ENCODE measurements at regions not wholly inside any gene's neighbourhood (a gene's known extent, or its start where the extent isn't known, plus 50 kb on each side); places are given as distances from the start of the nearest gene placed in this dataset.
A peak's percentile ranks its signal among the peaks of the same experiment; 100 is the strongest.

DNA sequence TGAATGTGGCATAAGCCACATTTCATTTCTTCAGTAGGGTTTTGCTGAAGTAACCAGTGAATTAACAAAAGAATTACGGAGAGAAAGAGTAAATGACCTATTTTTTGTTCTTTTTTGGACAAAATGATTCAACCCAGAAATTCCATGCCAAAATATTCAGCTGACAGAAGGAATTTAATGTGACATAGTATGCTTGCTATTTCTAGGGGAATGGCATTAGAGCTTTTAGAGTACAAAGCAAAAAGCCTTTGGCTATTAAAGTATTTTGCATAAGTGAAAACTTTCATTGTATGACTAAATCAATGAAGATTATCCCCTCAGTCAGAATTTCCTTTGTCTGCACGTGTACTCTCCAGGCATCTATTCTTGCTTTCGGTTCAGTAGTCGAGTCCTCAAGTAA is 465.3 kb downstream of the COG6 start:
- DNase-seq: peak; percentile 64

DNA sequence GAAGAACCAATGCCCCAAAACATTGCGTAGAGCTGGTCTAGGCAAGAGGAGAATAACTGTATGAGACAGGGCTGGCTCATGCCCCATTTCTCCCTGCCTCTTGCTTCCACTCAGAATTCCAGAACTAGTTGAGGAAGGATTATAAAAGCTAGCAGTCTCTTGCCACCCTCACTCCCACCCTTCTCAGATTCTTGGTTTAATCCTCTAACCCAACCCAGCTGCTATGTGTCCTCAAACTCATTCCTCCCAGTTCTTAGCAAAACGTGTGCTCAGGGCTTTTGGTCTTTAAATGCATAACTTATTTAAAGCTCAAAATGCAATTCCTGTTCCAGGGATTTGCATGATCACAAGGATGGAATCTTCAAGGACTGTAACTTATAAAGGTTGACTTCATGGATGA is 466.3 kb downstream of the COG6 start:
- no peak for DNase-seq

DNA sequence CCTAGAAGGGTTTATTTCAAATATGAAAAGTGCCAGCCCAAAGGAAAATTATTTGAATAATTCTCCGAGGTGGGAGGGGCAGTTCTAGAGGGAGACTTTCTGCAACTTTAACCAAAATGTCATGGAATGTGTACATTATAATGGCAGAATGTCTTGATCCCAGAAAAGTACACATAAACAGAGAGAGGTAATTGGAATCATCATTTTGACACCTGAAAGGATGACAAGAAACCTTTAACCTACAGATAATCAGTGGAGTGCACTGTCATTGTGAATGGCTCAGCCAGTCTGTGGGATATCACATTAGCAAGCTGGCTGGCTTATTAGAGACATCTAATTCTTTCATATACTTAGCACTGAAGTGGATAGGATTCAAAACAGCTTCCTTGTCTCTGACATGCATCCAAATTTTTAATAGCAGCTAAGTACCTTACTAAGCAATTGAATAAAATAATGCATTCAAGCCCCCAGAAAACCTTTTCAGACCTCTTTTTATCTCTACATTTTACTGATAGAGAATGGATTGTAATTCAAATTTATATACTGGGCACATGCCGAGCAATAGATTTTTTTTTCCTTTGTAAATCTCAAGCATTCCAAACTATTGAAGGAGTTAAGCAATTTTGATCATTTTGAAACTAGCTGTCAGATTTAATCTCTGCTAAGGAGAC is 468.6 kb downstream of the COG6 start:
- no peak for DNase-seq

DNA sequence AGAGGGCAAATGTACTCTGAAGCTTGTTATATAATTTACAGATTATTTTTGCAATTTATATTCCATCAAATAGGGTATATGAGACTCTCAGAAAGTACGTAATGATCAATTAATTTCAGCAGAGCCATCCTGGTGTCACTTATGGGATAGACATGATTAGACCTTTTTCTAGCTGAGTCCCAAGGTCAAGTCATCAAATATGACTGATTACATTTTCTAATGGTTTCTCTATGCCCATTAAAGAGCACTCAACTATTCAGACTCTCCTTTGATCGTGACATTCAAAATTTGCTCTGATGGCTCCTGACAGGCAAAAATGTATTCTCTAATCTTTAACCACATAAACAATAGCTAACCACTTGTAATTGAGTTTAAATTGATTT is 469.2 kb downstream of the COG6 start:
- no peak for DNase-seq

DNA sequence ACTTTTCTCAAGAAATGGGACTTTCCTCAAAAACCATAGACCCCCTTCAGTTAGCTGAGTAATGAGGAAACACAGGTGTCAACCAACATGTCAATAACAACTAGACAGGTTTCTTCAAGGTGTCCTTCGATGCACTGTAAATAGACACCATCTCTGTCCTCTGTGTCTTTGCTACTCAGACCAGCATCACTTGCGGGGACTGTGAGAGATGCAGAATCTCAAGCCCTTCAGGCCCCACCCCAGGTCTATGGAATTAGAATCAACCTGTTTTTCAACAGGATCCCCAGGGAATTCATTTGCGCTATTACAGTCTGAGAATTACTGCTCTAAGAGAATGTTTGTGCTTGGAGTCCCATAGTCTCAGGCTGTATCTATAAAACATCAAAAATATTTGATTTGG is 469.9 kb downstream of the COG6 start:
- no peak for DNase-seq

DNA sequence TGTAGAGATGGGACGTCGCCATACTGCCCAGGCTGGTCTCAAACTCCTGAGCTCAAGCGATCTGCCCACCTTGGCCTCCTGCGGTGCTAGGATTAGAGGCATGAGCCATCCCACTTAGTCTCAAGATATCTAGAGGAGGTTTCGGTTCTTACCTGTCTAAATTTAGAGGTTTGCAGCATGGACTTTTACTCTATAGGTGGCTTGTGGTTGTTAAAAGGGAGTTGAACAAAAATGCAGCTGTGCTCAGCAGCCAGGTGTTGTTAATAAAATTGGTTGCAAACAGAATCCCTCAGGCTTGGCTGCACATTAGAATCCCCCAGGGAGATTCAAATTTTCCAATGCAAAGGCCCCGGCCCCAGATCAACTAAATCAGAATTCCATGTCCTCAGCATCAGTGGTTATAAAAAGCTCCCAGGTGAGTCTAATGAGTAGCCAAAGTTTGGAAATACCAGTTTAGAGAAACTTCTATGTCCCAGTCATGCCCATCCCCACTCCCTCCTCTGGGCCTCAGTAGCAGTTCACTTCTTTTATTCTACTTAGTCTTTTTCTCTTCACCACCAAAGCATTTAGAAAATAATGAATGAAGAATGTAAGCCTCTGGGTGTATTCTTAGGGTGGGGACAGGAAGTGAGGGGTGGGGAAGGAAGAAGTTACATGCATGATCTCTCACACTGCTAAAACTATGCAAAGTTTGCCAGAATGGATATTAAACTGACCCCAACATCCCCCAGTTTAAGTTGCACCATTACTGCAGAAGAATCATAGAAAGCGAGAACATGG is 471.0 kb downstream of the COG6 start:
- no peak for DNase-seq

DNA sequence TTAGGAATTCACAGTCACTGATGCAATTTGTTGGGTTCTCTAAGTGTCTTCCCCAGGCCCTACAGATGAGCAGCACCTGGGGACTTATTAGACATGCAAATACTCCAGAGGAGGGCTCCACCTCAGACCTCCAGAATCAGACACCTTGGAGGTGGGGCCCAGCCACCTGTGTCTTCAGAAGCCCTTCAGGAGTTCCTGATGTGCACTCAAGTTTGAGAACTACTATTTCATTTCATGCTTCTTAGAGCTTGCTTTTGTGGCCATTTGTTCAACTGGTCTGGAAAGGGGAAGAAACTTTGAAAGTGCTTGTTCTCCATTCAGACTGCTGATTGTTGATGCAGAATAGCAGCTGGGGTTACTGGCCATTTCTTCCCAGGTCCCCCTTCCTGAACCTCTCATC is 472.0 kb downstream of the COG6 start:
- DNase-seq: no peak

DNA sequence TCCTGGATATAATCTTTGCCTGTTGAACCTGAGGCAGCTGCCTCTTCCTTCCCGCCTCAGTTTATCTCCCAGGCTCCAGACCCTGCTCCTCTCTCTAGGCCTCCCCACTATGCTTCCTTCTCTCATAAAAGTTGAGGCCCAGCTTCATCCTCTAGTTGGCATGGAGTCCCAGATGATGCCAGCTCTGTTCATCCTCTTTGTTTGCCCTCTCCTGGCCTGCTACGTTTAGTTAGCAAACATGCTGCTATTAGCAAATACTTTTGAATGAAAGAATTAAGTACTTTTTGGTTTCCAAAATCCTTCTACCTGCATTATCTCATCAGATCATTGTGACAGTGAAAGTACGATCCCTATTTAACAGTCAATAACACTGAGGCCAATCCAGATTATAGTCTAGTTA is 472.5 kb downstream of the COG6 start:
- DNase-seq: no peak

DNA sequence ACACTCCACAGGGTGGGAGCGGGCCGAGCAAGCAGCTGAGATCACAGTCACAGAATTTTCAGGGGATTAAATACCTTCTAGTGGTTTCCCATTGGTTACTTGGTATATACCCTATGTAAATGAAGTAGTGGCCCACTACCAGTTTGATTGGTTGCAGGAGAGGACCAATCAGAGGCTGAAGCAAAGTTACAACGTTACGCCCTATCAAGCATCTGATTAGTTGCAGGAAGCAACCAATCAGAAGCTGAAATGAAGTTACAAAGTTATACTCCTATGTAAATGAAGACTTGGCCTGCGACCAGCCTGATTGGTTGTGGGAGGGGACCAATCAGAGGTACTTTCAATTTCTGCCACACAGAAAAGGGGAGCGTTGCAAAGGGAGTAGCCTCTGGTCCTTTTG is 474.0 kb downstream of the COG6 start:
- DNase-seq: no peak

DNA sequence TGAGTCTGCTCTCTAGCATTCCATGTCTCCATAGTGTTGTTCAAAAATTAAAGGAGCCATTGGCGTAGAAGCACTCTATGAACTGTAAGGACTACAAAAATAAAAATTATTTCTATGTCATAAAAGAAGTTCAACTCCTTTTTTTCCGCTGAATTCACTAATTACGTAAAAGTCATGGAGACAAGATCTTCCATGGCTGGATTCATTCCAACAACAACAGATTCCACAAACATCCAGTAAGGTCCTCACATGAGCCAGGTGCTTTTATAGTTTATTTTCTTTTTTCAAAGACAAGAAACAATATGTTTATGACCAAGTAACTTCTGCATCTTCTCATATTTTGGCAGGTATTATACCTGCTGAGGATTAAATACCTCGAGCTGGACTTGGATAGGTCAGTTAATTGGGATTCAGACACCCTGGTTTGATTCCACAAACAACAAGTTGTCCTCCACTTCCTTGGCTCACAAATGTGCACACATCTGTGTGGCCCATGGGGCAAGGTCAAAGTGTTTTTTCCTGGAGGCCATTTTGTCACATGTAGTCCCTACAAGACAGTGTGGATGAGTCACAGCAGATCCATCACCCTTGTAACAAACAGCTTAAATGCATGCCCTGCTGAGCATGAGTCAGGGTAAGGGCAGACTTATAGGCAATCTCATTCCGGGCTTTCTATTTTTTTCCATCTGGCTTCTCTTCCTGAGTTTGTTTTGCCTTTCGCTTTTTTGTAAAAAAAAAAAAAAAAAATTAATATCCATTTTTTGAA is 475.6 kb downstream of the COG6 start:
- peak; percentile 57 for DNase-seq

DNA sequence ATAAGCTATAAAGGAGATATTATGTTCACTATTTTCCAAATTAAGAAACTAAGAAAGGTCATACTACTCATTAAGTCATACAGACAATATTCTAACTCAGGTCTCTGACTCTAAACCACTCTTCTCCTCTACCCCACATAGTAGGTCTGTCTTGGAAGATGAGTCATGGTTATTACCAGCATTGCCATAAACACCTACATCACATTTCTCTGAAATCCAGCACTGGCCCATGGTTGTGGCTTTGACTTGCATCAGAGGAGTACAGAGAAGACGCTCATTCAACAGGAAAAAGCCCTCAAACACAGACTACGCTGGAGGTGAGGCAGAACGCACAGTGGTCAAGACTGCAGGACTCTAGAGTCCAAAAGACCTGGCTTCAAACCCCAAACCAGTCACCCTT is 476.8 kb downstream of the COG6 start:
- DNase-seq: no peak

DNA sequence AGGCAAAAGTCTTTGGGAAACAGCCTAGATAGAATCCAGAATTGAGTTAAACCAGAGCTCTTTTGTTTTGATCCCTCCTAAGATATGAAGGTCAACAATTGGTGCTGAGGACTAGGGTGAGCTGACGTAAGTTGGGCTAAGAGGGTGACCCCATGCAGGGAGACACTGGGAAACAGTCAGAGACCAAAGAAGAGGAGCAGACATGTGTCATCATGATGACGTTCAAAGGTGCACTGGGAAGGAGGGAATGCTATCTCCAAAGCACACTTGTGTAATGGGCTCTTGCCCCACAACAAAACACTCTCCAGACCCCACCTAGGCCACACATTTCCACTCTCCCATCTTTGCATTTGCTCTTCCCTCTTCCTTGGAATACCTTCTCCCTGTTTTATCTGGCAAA is 481.4 kb downstream of the COG6 start:
- no peak for DNase-seq

DNA sequence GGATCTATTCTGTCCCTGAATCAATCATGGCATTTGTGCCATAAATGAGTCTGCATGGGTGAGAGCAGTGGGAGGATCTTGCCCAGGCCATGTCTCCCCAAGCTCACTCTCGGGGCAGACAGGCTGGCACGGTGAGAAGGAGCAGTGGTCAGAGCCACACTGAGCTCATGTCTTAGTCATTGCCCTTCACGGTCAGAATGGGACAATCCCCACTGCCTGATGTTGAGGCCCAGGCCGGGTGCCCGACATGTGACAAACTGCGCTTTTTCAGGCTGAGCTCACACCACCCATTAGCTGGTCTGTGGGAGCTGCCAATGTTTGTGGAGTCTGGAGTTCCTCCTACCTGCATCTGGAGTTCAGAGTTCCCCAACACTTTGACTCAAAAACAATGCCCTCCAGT is 481.9 kb downstream of the COG6 start:
- no peak for DNase-seq

DNA sequence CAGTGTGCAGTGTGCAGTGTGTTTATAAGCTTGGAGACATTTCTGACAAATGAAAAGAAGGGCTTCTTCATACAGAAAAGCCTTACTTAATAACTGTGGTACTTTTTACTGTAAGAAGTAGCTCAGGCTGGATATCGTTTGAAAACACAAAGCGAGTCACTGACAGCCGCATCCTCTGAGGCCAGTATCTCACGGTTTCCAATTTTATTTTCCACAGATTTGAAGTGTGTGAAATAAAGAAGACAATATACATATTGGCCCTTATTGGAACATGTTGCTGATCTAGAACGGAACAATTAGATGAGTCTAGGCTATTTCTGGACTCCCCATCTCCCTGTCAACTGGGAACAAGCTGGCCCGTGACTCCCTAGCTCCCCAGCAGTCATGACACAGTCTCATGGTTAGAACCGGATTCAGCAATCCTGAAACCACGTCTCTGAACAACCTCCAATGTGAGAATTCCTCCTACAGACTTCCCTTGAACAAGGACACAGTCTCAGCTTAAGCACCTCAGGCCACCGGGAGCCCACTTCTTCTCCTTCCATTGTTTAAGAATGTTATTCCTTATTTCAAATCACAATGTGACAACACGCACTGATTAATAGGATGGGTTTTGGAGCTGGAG is 484.5 kb downstream of the COG6 start:
- no peak for DNase-seq

DNA sequence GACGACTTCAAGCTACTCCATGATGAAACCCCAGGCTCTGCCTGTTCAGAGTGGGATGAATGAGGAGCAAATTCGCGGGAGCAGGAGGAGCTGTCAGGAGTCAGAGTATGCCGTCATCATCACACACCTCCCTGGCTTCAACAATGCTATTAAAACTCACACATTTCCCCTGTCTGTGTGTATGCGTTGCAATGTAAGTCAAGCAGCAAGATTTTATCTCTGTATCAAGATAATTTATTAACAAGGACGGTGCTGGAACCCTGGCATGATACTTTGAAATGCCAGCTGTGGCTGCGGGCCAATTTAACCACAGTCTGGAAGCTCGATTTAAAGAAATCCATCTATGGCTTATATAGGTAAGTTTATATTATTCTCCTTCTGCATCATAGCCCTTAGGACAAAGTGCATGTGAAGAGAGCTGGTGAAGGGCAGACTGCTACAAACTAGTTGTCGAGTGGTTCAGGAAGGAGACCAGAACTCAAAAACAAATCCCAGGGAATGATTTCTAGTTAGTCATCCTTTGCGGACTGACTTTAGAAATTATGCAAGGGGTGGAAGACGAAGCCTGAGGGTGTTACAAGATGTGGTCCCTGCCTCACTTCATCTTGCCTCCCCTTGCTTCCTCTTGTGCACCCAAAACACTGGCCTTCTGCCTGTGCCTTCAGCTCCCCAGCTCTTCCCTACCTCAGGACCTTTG is 486.5 kb downstream of the COG6 start:
- DNase-seq: no peak

DNA sequence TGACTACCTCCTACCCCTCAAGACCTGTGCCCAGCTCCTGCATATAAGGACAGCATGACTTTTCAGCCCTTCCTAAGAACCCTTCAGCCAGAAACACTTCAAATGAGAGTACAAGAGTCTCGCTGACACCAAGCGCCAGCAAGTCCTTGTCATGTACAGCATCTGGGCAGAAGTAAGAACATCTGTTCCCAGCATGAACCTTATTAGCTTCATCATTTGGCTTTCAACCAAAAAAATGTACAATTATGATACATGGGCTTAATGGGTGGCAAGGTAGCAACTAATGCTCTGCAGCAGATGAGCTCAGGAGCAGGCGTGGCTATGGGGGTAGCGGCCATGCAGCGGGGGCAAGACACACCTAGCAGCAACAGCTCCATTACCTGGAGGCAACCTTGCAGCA is 487.6 kb downstream of the COG6 start:
- no peak for DNase-seq

DNA sequence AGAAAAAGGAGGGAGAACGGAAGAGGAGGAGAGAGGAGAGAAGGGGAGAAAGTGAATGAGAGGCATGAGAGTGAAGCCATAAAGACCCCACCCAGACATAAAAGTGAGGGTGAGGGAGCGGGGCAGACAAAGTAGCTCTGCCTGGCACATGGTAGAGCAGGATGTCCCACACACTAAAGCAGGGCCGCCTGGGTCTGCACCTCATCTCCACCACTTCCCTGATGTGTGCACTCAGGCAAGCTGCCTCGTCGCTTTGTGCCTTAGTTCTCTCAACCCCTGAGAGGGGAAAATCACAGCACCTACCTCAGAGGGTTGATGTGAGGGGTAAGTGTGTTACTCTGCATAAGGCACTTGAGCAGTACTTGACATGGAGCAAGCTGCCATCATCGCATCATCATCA is 488.1 kb downstream of the COG6 start:
- no peak for DNase-seq

DNA sequence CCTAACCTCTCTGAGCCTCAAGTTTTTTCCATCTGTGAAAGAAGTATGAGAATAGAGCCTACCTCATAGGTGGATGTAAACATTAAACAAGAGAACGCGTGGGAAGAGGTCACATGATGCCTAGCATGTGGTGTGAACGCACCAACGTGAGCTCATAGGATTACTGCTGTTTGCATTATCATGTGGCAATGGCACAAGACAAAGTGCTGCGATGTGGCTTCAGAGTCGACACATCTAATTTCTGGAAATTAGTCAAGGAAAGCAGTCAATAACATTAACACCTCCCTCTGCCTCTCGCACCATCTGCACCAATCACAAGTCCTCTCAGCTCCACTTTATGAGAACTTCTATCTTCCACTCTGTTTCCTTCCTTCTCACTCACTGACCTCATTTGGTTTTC is 489.7 kb downstream of the COG6 start:
- no peak for DNase-seq

DNA sequence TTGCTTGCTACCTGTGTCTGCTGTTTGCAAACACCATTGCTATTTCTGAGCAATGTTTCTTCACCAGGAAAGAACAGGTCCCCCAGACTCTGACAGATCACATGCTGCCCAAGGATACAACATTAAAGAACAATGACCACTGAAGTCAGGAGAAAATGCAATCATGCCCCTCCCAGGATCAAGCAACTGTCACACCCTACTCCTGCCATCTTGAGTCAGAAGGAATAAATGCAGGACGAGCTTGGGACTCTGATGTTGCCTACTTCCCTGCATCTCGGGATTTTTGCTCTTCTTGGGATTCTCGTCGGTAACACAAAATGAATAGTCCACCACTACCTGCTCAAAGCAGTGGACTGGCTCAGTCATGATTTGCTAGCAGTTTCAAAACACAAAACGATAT is 490.6 kb downstream of the COG6 start:
- no peak for DNase-seq

DNA sequence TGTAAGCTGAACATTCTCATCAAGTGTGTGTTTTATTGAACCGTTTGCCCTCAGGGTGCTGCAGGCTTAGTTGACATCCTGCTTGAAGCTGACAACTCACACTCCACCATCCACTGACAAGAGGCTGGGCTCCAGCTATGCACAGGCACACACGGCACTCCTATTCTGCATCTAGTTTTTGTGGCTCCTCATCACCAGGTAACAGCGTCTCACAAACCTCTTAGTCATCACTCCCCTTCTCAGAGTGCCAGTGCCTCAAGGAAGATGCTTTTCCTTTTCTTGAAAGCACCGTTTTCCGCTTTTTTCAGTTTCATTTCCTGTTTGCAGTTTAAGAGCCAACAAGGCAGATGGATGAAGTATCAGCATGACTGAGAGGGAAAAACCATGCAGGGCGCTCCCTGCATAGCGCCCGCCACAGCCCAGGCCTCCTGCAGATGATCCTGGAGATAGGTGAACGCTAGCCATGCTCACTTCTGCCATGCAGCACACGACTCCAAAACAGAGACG is 491.2 kb downstream of the COG6 start:
- DNase-seq: no peak

DNA sequence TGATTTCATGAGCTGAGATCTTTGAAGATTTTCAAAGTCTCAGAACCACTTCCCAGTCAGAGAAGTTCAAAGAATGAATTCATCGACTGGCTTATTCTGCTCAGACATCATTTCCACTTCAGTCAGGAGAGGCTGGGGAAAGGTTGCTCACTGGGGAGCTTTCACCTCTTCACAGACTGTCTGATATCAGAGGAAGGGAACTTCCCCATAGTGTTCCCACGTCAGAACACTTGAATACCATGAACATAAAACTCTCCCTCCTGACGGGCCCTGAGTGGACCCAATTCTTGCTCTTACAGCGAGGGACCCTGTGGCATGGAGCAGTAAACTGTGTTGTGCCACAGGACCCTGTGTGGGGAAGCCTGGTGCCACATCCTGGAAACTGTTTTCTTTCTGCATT is 492.6 kb downstream of the COG6 start:
- no peak for DNase-seq

DNA sequence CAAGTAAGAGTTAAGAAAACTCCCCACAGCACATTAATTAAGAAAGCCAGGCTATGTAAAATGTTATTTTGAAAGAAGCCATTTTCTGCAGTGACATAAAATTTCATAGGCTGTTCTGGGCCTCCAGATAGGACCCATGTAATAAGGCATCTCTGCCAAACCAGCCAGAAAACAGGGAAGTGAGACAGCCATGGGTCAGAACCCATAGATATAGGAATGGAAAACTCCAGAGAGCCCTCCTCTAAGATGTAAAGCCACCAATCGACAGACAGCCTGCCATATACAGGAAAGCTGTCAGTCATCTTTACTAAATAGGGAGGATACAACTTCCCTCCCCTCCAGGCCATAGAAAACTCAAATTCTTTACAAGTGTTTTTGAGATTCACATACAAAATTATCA is 493.3 kb downstream of the COG6 start:
- no peak for DNase-seq

Measured in fibroblast of skin of back (primary cell).